H1 (cell line): ENCODE measurements at regions not wholly inside any gene's neighbourhood (a gene's known extent, or its start where the extent isn't known, plus 50 kb on each side); places are given as distances from the start of the nearest gene placed in this dataset.

ENCODE experiments used
- CTCF ChIA-PET: fragments of 300-600 bp; sonication (Branson Sonifier 250); formaldehyde crosslinking; loops from one replicate; lab custom pipeline; 2021; ENCODE audit not compliant: partially characterized antibody; lab: Charles Lee
- POLR2A ChIA-PET: fragments of 300-600 bp; sonication (Branson Sonifier 250); formaldehyde crosslinking; loops from one replicate; lab custom pipeline; 2021; ENCODE audit warnings: inconsistent platforms; ENCODE audit not compliant: partially characterized antibody; lab: Charles Lee
- DNase-seq, 2 experiments: peaks; one replicate each; pipeline versions ENCODE4 v3.0.0 to v3.0.0-alpha.2; 2010 to 2022; ENCODE audit warnings: low spot score in 2 of 2, low read depth in 1 of 2, mixed read lengths in 1 of 2
- FAIRE-seq: peaks from 2 replicates; lab custom pipeline; 2011; peaks lifted over from hg19 to GRCh38; lab: Jason Lieb, UNC
- H2AFZ ChIP-seq: 2 replicates; pipeline ENCODE4 v1.8.1; 2012; ENCODE audit warnings: low read length, inconsistent platforms
- H2AK5ac ChIP-seq: 2 replicates; pipeline ENCODE4 v1.6.1; 2013; ENCODE audit warnings: low read depth, low read length
- H2BK120ac ChIP-seq: replicated peaks from 2 replicates; pipeline ENCODE3; 2013; ENCODE audit warnings: low read depth, low read length, inconsistent platforms
- H2BK12ac ChIP-seq: 2 replicates; pipeline ENCODE4 v1.6.1; 2013; ENCODE audit warnings: low read depth, low read length
- H2BK15ac ChIP-seq: 2 replicates; pipeline ENCODE4 v1.6.1; 2013; ENCODE audit warnings: low read length
- H2BK20ac ChIP-seq: 2 replicates; pipeline ENCODE4 v1.6.1; 2013; ENCODE audit warnings: low read length
- H2BK5ac ChIP-seq: 2 replicates; pipeline ENCODE4 v1.6.1; 2013; ENCODE audit warnings: low read depth, low read length
- H3K14ac ChIP-seq: 2 replicates; pipeline ENCODE4 v1.6.1; 2013; ENCODE audit warnings: inconsistent platforms; ENCODE audit not compliant: insufficient read length
- H3K18ac ChIP-seq: 2 replicates; pipeline ENCODE4 v1.6.1; 2013; ENCODE audit warnings: low read length; ENCODE audit errors: extremely low read depth
- H3K23ac ChIP-seq: 2 replicates; pipeline ENCODE4 v1.6.1; 2013; ENCODE audit warnings: inconsistent platforms; ENCODE audit not compliant: insufficient read length
- H3K23me2 ChIP-seq: 2 replicates; pipeline ENCODE4 v1.6.1; 2013; ENCODE audit warnings: low read depth, low read length
- H3K27ac ChIP-seq: 2 replicates; pipeline ENCODE4 v1.6.1; 2011; ENCODE audit warnings: low read depth, low read length, inconsistent platforms
- H3K27me3 ChIP-seq, 4 experiments: replicated peaks in 1 of 4; 1 replicate in 1 of 4; 2 replicates in 3 of 4; pipeline versions ENCODE4 v1.6.1 to v1.8.1; 2011 to 2013; ENCODE audit warnings: low read length in 3 of 4, mild to moderate bottlenecking in 3 of 4, inconsistent platforms in 2 of 4, mixed read lengths in 2 of 4, moderate library complexity in 1 of 4; ENCODE audit not compliant: control insufficient read depth in 3 of 4, insufficient read depth in 3 of 4; ENCODE audit errors: extremely low read depth in 1 of 4
- H3K36me3 ChIP-seq, 4 experiments: 2 replicates each; pipeline versions ENCODE4 v1.6.1 to v1.8.1; 2011 to 2013; ENCODE audit warnings: mild to moderate bottlenecking in 4 of 4, low read length in 3 of 4, moderate library complexity in 2 of 4, control low read depth in 1 of 4, inconsistent platforms in 1 of 4; ENCODE audit not compliant: insufficient read depth in 4 of 4, control insufficient read depth in 2 of 4
- H3K4ac ChIP-seq: replicated peaks from 2 replicates; pipeline ENCODE3; 2013; ENCODE audit warnings: low read length, low read depth, mixed read lengths, inconsistent platforms; ENCODE audit not compliant: insufficient read length
- H3K4me1 ChIP-seq, 4 experiments: replicated peaks in 1 of 4; 1 replicate in 1 of 4; 2 replicates in 3 of 4; pipeline versions ENCODE4 v1.6.1 to v1.8.1; 2011 to 2013; ENCODE audit warnings: low read length in 3 of 4, inconsistent platforms in 2 of 4, mixed read lengths in 1 of 4; ENCODE audit not compliant: insufficient read depth in 4 of 4, control insufficient read depth in 3 of 4
- H3K4me2 ChIP-seq, 2 experiments: 2 replicates each; pipeline versions ENCODE4 v1.6.1 to v1.8.1; 2011 to 2013; ENCODE audit warnings: low read depth in 2 of 2, low read length in 2 of 2, control low read depth in 1 of 2, inconsistent platforms in 1 of 2, mild to moderate bottlenecking in 1 of 2; ENCODE audit not compliant: insufficient read depth in 1 of 2
- H3K4me3 ChIP-seq, 4 experiments: fragments of 200-600, 300-600 bp in 1 of 4; sonication (generic), shearing (Covaris generic), sonication (Bioruptor Twin) in 1 of 4; 2 replicates each; pipeline versions ENCODE4 v1.5.1 to v1.8.1; 2011 to 2016; ENCODE audit warnings: low read length in 4 of 4, low read depth in 3 of 4, control low read depth in 2 of 4, inconsistent platforms in 2 of 4, mild to moderate bottlenecking in 2 of 4, mixed read lengths in 1 of 4, moderate library complexity in 1 of 4; ENCODE audit not compliant: insufficient read depth in 2 of 4; ENCODE audit errors: extremely low read depth in 1 of 4
- H3K56ac ChIP-seq: replicated peaks from 2 replicates; pipeline ENCODE3; 2013; ENCODE audit warnings: low read depth, mild to moderate bottlenecking, mixed read lengths, low read length, inconsistent platforms; ENCODE audit not compliant: insufficient read length
- H3K79me1 ChIP-seq: 2 replicates; pipeline ENCODE4 v1.6.1; 2013; ENCODE audit warnings: low read depth, low read length, control low read depth
- H3K79me2 ChIP-seq, 2 experiments: 2 replicates each; pipeline versions ENCODE4 v1.6.1 to v1.8.1; 2012 to 2013; ENCODE audit warnings: low read length in 2 of 2, mild to moderate bottlenecking in 2 of 2, inconsistent platforms in 1 of 2; ENCODE audit not compliant: insufficient read depth in 2 of 2, control insufficient read depth in 1 of 2
- H3K9ac ChIP-seq, 4 experiments: replicated peaks in 1 of 4; 1 replicate in 1 of 4; 2 replicates in 3 of 4; pipeline versions ENCODE4 v1.6.1 to v1.8.1; 2011 to 2013; ENCODE audit warnings: low read depth in 3 of 4, low read length in 3 of 4, control low read depth in 2 of 4, mild to moderate bottlenecking in 2 of 4, moderate library complexity in 2 of 4, inconsistent platforms in 1 of 4; ENCODE audit errors: extremely low read depth in 1 of 4
- H3K9me3 ChIP-seq, 2 experiments: 2 replicates each; pipeline versions ENCODE4 v1.6.1 to v1.8.1; 2012 to 2013; ENCODE audit warnings: mild to moderate bottlenecking in 2 of 2, moderate library complexity in 2 of 2, control low read depth in 1 of 2, inconsistent platforms in 1 of 2, low read depth in 1 of 2, low read length in 1 of 2, mixed read lengths in 1 of 2; ENCODE audit not compliant: insufficient read depth in 2 of 2
- H4K20me1 ChIP-seq, 2 experiments: replicated peaks in 1 of 2; 2 replicates each; pipeline versions ENCODE3 to v1.8.1; 2011 to 2013; ENCODE audit warnings: inconsistent platforms in 2 of 2, low read length in 2 of 2, mild to moderate bottlenecking in 1 of 2; ENCODE audit not compliant: insufficient read depth in 2 of 2, control insufficient read depth in 1 of 2
- H4K5ac ChIP-seq: 2 replicates; pipeline ENCODE4 v1.6.1; 2013; ENCODE audit warnings: low read length, low read depth, mixed read lengths, inconsistent platforms; ENCODE audit not compliant: insufficient read length
- H4K8ac ChIP-seq: 2 replicates; pipeline ENCODE4 v1.8.0; 2013; ENCODE audit warnings: mild to moderate bottlenecking, moderate library complexity, low read length, inconsistent platforms; ENCODE audit not compliant: insufficient read depth; ENCODE audit errors: extremely low read depth
- H4K91ac ChIP-seq: replicated peaks from 2 replicates; pipeline ENCODE3; 2013; ENCODE audit warnings: low read length, mixed read lengths, inconsistent platforms; ENCODE audit not compliant: insufficient read length
- YY1 ChIP-seq: IDR thresholded peaks from 2 replicates; pipeline ENCODE4 v1.6.1; 2011; ENCODE audit warnings: low read depth, mild to moderate bottlenecking, low read length
- WGBS, 2 experiments: shearing (Covaris generic) in 1 of 2; methylation state at CpG; one replicate each; pipeline versions ENCODE4 v1.1.6 to v1.1.7; 2013 to 2015; ENCODE audit warnings: low lambda C conversion rate in 2 of 2, mixed read lengths in 2 of 2, inconsistent platforms in 1 of 2, low coverage in 1 of 2, missing lambda C conversion rate in 1 of 2; ENCODE audit not compliant: insufficient replicate concordance in 2 of 2, insufficient coverage in 1 of 2, insufficient read length in 1 of 2; ENCODE audit errors: extremely low coverage in 1 of 2, missing lambda C conversion rate in 1 of 2; 5-methylcytosine and 5-hydroxymethylcytosine counted together

DNA sequence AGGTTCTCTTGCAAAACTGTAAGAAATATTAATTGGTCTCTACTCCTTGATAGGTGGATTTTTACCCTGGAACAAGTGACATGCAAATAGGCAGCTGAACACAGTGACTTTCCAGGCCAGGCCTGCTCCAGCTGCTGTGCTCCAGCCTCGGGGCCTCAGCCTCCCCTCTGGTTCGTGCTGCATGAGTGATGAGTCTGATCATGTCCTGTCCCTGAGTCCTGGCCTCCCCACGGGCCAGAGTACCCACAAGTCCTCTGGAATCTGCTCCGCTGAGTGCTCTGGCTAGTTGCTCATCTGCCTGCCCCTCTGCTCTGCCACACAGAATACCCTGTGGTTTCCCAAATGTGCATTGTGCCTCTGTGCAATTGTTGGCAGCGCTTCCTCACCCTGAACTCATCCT lies 80.1 kb upstream of the PDZD8 start:
- no peaks in the 10 kb centered on the region for H3K27me3 ChIP-seq
- WGBS, 2 experiments: 85% methylated on average over 5 of the region's 5 CpGs; no CpG with 5 or more reads in 1 of the 2 experiments
- DNase-seq: no peak
- H3K18ac ChIP-seq: no peak overlapping the region; the same call in 1 of the 2 replicates
- no peaks in the 10 kb centered on the region for H3K4me1 ChIP-seq
- no peak overlapping the region for H2BK5ac ChIP-seq
- H2BK20ac ChIP-seq: no peak overlapping the region
- FAIRE-seq: no peak
- H4K91ac ChIP-seq: no peak overlapping the region
- no peak overlapping the region for H3K4me3 ChIP-seq
- H3K79me1 ChIP-seq: no peaks in the 10 kb centered on the region
- H4K5ac ChIP-seq: no peak overlapping the region
- no peak overlapping the region for H3K14ac ChIP-seq
- no peak overlapping the region for H2AFZ ChIP-seq
- no peak overlapping the region for H4K8ac ChIP-seq
- H2AK5ac ChIP-seq: no peak overlapping the region
- no peak overlapping the region for H2BK15ac ChIP-seq
- no peaks in the 10 kb centered on the region for H3K79me2 ChIP-seq
- no peaks in the 10 kb centered on the region for H3K36me3 ChIP-seq
- TF ChIP-seq YY1: no peak
- H3K27ac ChIP-seq: no peak overlapping the region
- no peak overlapping the region for H3K23ac ChIP-seq
- no peaks in the 10 kb centered on the region for H3K23me2 ChIP-seq
- ChIA-PET CTCF (interaction anchor here (0.5 to 1.6 kb wide), 3 partner anchors 13 to 1553 kb away, joined by 3 to 6 read pairs (median 3); no protein-coding TSS in a partner anchor), POLR2A (no interaction called here)
- H3K9me3 ChIP-seq: peaks cover 6 to 9% of the 10 kb centered on the region in 2 experiments; a peak in 3 of 4 replicates
- no peak overlapping the region for H3K9ac ChIP-seq
- H3K4me2 ChIP-seq: no peak overlapping the region
- no peak overlapping the region for H2BK120ac ChIP-seq
- no peak overlapping the region for H2BK12ac ChIP-seq
- H3K56ac ChIP-seq: no peak overlapping the region
- no peaks in the 10 kb centered on the region for H4K20me1 ChIP-seq
- H3K4ac ChIP-seq: no peak overlapping the region
